Prostate gland (tissue), 2 donors: ENCODE measurements at regions not wholly inside any gene's neighbourhood (a gene's known extent, or its start where the extent isn't known, plus 50 kb on each side); places are given as distances from the start of the nearest gene placed in this dataset.

Experiments used
- DNase-seq: peaks from one replicate; pipeline ENCODE4 v3.0.0-alpha.2; 2019; ENCODE audit warnings: low spot score
- H3K27ac ChIP-seq, 2 donors: fragments of 200-600 bp; sonication (generic); 2 replicates each; pipeline ENCODE4 v1.5.1; 2017 to 2019
- H3K27me3 ChIP-seq: fragments of 200-600 bp; sonication (generic); replicated peaks from 2 replicates; pipeline ENCODE4 v1.5.1; 2019; ENCODE audit not compliant: insufficient read depth
- H3K36me3 ChIP-seq, 2 donors: fragments of 200-600 bp; sonication (generic); 1 replicate in 1 of 2; 2 replicates in 1 of 2; pipeline versions ENCODE4 v1.5.1 to v1.8.1; 2017 to 2019
- H3K4me1 ChIP-seq: fragments of 200-600 bp; sonication (generic); replicated peaks from 2 replicates; pipeline ENCODE4 v1.5.1; 2019
- H3K4me3 ChIP-seq, 2 donors: fragments of 200-600 bp; sonication (generic); 2 replicates each; pipeline ENCODE4 v1.5.1; 2017 to 2019
- H3K9me3 ChIP-seq: fragments of 200-600 bp; sonication (generic); 2 replicates; pipeline ENCODE4 v1.5.1; 2017
- CTCF ChIP-seq, 4 experiments: fragments of 200-600 bp in 2 of 4; fragments of 450-650 bp in 2 of 4; sonication (generic) in 2 of 4; IDR thresholded peaks; 1 replicate in 3 of 4; 2 replicates in 1 of 4; pipeline ENCODE4 v1.5.1; 2016 to 2019; ENCODE audit warnings: antibody characterized with exemption in 4 of 4, mild to moderate bottlenecking in 2 of 4, moderate library complexity in 2 of 4
- POLR2A ChIP-seq: fragments of 450-650 bp; IDR thresholded peaks from one replicate; pipeline ENCODE4 v1.6.1; 2016; ENCODE audit warnings: antibody characterized with exemption, mild to moderate bottlenecking
- POLR2AphosphoS5 ChIP-seq: sonication (generic); formaldehyde crosslinking; IDR thresholded peaks from one replicate; pipeline ENCODE4 v1.6.1; 2017; ENCODE audit warnings: antibody characterized with exemption
- WGBS: methylation state at CpG from one replicate; pipeline ENCODE4 v1.1.5; 2018; 5-methylcytosine and 5-hydroxymethylcytosine counted together
- intact Hi-C: fragments of 100-400 bp; cut with DNase I; formaldehyde crosslinking; loops from one replicate; pipeline ENCODE4 v1.14.2; 2022

- TF ChIP-seq CTCF (IDR thresholded peaks at IDR 0.05) (no peak), POLR2AphosphoS5 (no peak), POLR2A (no peak)
- H3K27me3 ChIP-seq, result no peaks in the 10 kb centered on the region
- no peak overlapping the region for H3K4me3 ChIP-seq
- no peaks in the 10 kb centered on the region for H3K4me1 ChIP-seq
- intact Hi-C loops, result no loop called here
- H3K36me3 ChIP-seq, result no peaks in the 10 kb centered on the region
- WGBS, result 76% methylated on average over 4 of the region's 4 CpGs
- H3K9me3 ChIP-seq, result no peaks in the 10 kb centered on the region
- no peak for DNase-seq
- H3K27ac ChIP-seq, result no peak overlapping the region
These were observed 69.3 kb downstream of the MIS18A start for GRCh38 chr21:32209580-32209979.

- no peak for DNase-seq
- TF ChIP-seq CTCF (IDR thresholded peaks at IDR 0.05) (no peak), POLR2AphosphoS5 (no peak)
- intact Hi-C loops, result no loop called here
- H3K27ac ChIP-seq, result no peak overlapping the region
- H3K4me1 ChIP-seq, result no peaks in the 10 kb centered on the region
- WGBS, result 63% methylated on average over 2 of the region's 2 CpGs
- H3K36me3 ChIP-seq, result no peaks in the 10 kb centered on the region
- no peaks in the 10 kb centered on the region for H3K27me3 ChIP-seq
- H3K9me3 ChIP-seq, result no peaks in the 10 kb centered on the region
- H3K4me3 ChIP-seq, result no peak overlapping the region
These were observed 71.5 kb downstream of the MIS18A start for GRCh38 chr21:32207406-32207716.

GRCh38 chr21:32206631-32207405 lies 72.0 kb downstream of the MIS18A start:
- WGBS, result 82% methylated on average over 16 of the region's 16 CpGs
- no peaks in the 10 kb centered on the region for H3K36me3 ChIP-seq
- no peak for DNase-seq

GRCh38 chr21:32203877-32204480 lies 74.9 kb downstream of the MIS18A start:
- WGBS, result 91% methylated on average over 6 of the region's 6 CpGs

More at GRCh38 chr21:32206631-32207405, 72.0 kb downstream of the MIS18A start:
- Histone ChIP-seq H3K27me3 (no peaks in the 10 kb centered on the region), H3K27ac (no peak overlapping the region), H3K4me1 (no peaks in the 10 kb centered on the region), H3K4me3 (no peak overlapping the region), H3K9me3 (no peaks in the 10 kb centered on the region)
- intact Hi-C loops, result no loop called here
- no peak for TF ChIP-seq POLR2A

GRCh38 chr21:32200029-32200428 lies 78.8 kb downstream of the MIS18A start:
- Histone ChIP-seq H3K4me1 (no peaks in the 10 kb centered on the region), H3K9me3 (no peaks in the 10 kb centered on the region), H3K27me3 (no peaks in the 10 kb centered on the region), H3K4me3 (no peak overlapping the region), H3K36me3 (no peaks in the 10 kb centered on the region), H3K27ac (no peak overlapping the region)
- no peak for TF ChIP-seq POLR2AphosphoS5
- TF ChIP-seq POLR2A, result no peak
- no peak for TF ChIP-seq CTCF (IDR thresholded peaks at IDR 0.05)
- DNase-seq, result no peak
- intact Hi-C loops, result no loop called here
- WGBS, result 90% methylated on average over 5 of the region's 5 CpGs

More at GRCh38 chr21:32203877-32204480, 74.9 kb downstream of the MIS18A start:
- Histone ChIP-seq H3K36me3 (no peaks in the 10 kb centered on the region), H3K9me3 (no peaks in the 10 kb centered on the region), H3K4me3 (no peak overlapping the region), H3K27ac (no peak overlapping the region), H3K4me1 (no peaks in the 10 kb centered on the region), H3K27me3 (no peaks in the 10 kb centered on the region)
- intact Hi-C loops, result no loop called here
- DNase-seq, result no peak
- TF ChIP-seq CTCF (IDR thresholded peaks at IDR 0.05), result no peak
- no peak for TF ChIP-seq POLR2AphosphoS5
- no peak for TF ChIP-seq POLR2A
